Prostate gland (tissue), 2 donors: ENCODE measurements at regions not wholly inside any gene's neighbourhood (a gene's known extent, or its start where the extent isn't known, plus 50 kb on each side); places are given as distances from the start of the nearest gene placed in this dataset.
A peak's percentile ranks its signal among the peaks of the same experiment; 100 is the strongest.

ENCODE experiments used
- DNase-seq: peaks from one replicate; pipeline ENCODE4 v3.0.0-alpha.2; 2019; ENCODE audit warnings: low spot score
- H3K27ac ChIP-seq, 2 donors: fragments of 200-600 bp; sonication (generic); 2 replicates each; pipeline ENCODE4 v1.5.1; 2017 to 2019
- H3K27me3 ChIP-seq: fragments of 200-600 bp; sonication (generic); replicated peaks from 2 replicates; pipeline ENCODE4 v1.5.1; 2019; ENCODE audit not compliant: insufficient read depth
- H3K36me3 ChIP-seq, 2 donors: fragments of 200-600 bp; sonication (generic); 1 replicate in 1 of 2; 2 replicates in 1 of 2; pipeline versions ENCODE4 v1.5.1 to v1.8.1; 2017 to 2019
- H3K4me1 ChIP-seq: fragments of 200-600 bp; sonication (generic); replicated peaks from 2 replicates; pipeline ENCODE4 v1.5.1; 2019
- H3K4me3 ChIP-seq, 2 donors: fragments of 200-600 bp; sonication (generic); 2 replicates each; pipeline ENCODE4 v1.5.1; 2017 to 2019
- H3K9me3 ChIP-seq: fragments of 200-600 bp; sonication (generic); 2 replicates; pipeline ENCODE4 v1.5.1; 2017
- CTCF ChIP-seq, 4 experiments: fragments of 200-600 bp in 2 of 4; fragments of 450-650 bp in 2 of 4; sonication (generic) in 2 of 4; IDR thresholded peaks; 1 replicate in 3 of 4; 2 replicates in 1 of 4; pipeline ENCODE4 v1.5.1; 2016 to 2019; ENCODE audit warnings: antibody characterized with exemption in 4 of 4, mild to moderate bottlenecking in 2 of 4, moderate library complexity in 2 of 4
- POLR2A ChIP-seq: fragments of 450-650 bp; IDR thresholded peaks from one replicate; pipeline ENCODE4 v1.6.1; 2016; ENCODE audit warnings: antibody characterized with exemption, mild to moderate bottlenecking
- POLR2AphosphoS5 ChIP-seq: sonication (generic); formaldehyde crosslinking; IDR thresholded peaks from one replicate; pipeline ENCODE4 v1.6.1; 2017; ENCODE audit warnings: antibody characterized with exemption
- WGBS: methylation state at CpG from one replicate; pipeline ENCODE4 v1.1.5; 2018; 5-methylcytosine and 5-hydroxymethylcytosine counted together
- intact Hi-C: fragments of 100-400 bp; cut with DNase I; formaldehyde crosslinking; loops from one replicate; pipeline ENCODE4 v1.14.2; 2022

- no peaks in the 10 kb centered on the region for H3K9me3 ChIP-seq
- no peaks in the 10 kb centered on the region for H3K27me3 ChIP-seq
- H3K4me1 ChIP-seq: no peaks in the 10 kb centered on the region
- DNase-seq: peak; percentile 85
- TF ChIP-seq CTCF (IDR thresholded peaks at IDR 0.05) (no peak), POLR2AphosphoS5 (peak; percentile 74)
- H3K4me3 ChIP-seq: no peak overlapping the region
- whole genome bisulfite sequencing: 2% methylated on average over 6 of the region's 6 CpGs
- intact Hi-C loops: no loop called here
- H3K27ac ChIP-seq: peak overlapping the region; percentile 2 to 43
- no peaks in the 10 kb centered on the region for H3K36me3 ChIP-seq
These were observed 204.7 kb upstream of the ARG1 start for GRCh38 chr6:131368198-131368911.

- no peaks in the 10 kb centered on the region for H3K4me1 ChIP-seq
- H3K9me3 ChIP-seq: no peaks in the 10 kb centered on the region
- H3K36me3 ChIP-seq: no peaks in the 10 kb centered on the region
- TF ChIP-seq POLR2AphosphoS5: no peak
- no peak for TF ChIP-seq CTCF (IDR thresholded peaks at IDR 0.05)
- TF ChIP-seq POLR2A: no peak
- 68% methylated on average over 5 of the region's 5 CpGs for WGBS
- no peaks in the 10 kb centered on the region for H3K27me3 ChIP-seq
- H3K27ac ChIP-seq: no peak overlapping the region
- H3K4me3 ChIP-seq: no peak overlapping the region
- intact Hi-C loops: no loop called here
- no peak for DNase-seq
These were observed 200.5 kb upstream of the ARG1 start for GRCh38 chr6:131372535-131372934.

GRCh38 chr6:131377112-131377705 lies 195.8 kb upstream of the ARG1 start:
- Histone ChIP-seq H3K9me3 (no peaks in the 10 kb centered on the region), H3K27ac (no peak overlapping the region), H3K27me3 (no peaks in the 10 kb centered on the region), H3K4me1 (no peaks in the 10 kb centered on the region), H3K4me3 (no peak overlapping the region), H3K36me3 (no peaks in the 10 kb centered on the region)
- intact Hi-C loops: no loop called here
- no peak for DNase-seq
- TF ChIP-seq POLR2AphosphoS5 (no peak), CTCF (IDR thresholded peaks at IDR 0.05) (no peak), POLR2A (no peak)
- 97% methylated on average over 7 of the region's 7 CpGs for WGBS

GRCh38 chr6:131378874-131379273 lies 194.2 kb upstream of the ARG1 start:
- no peak for DNase-seq
- Histone ChIP-seq H3K4me1 (no peaks in the 10 kb centered on the region), H3K27me3 (no peaks in the 10 kb centered on the region), H3K4me3 (no peak overlapping the region), H3K9me3 (no peaks in the 10 kb centered on the region), H3K36me3 (no peaks in the 10 kb centered on the region), H3K27ac (no peak overlapping the region)
- TF ChIP-seq CTCF (IDR thresholded peaks at IDR 0.05): no peak
- TF ChIP-seq POLR2AphosphoS5: no peak
- no peak for TF ChIP-seq POLR2A
- 92% methylated on average over 1 of the region's 1 CpG for WGBS
- intact Hi-C loops: no loop called here

GRCh38 chr6:131379948-131380347 lies 193.1 kb upstream of the ARG1 start:
- intact Hi-C loops: no loop called here
- no peaks in the 10 kb centered on the region for H3K4me1 ChIP-seq
- H3K27ac ChIP-seq: no peak overlapping the region
- H3K4me3 ChIP-seq: no peak overlapping the region
- H3K36me3 ChIP-seq: no peaks in the 10 kb centered on the region
- H3K9me3 ChIP-seq: no peaks in the 10 kb centered on the region
- DNase-seq: no peak
- no peaks in the 10 kb centered on the region for H3K27me3 ChIP-seq
- 89% methylated on average over 3 of the region's 3 CpGs for WGBS
- TF ChIP-seq POLR2AphosphoS5: no peak
- TF ChIP-seq CTCF (IDR thresholded peaks at IDR 0.05): no peak
- no peak for TF ChIP-seq POLR2A
